Esophagus squamous epithelium (tissue), 5 donors: ENCODE measurements at regions not wholly inside any gene's neighbourhood (a gene's known extent, or its start where the extent isn't known, plus 50 kb on each side); places are given as distances from the start of the nearest gene placed in this dataset.

Experiments
- DNase-seq: peaks from one replicate; lab custom pipeline; 2025; lab: John Stamatoyannopoulos, UW
- H3K27ac ChIP-seq, 4 donors: fragments of 200-600 bp; sonication (generic); one replicate each; pipeline ENCODE4 v1.5.1; 2016 to 2019; ENCODE audit warnings: mild to moderate bottlenecking in 1 of 4
- H3K27me3 ChIP-seq, 4 donors: fragments of 200-600 bp; sonication (generic); 1 replicate in 3 of 4; 2 replicates in 1 of 4; pipeline versions ENCODE4 v1.5.1 to v1.6.0; 2017 to 2021; ENCODE audit warnings: antibody characterized with exemption in 1 of 4
- H3K36me3 ChIP-seq, 3 donors: fragments of 200-600 bp; sonication (generic); one replicate each; pipeline ENCODE4 v1.5.1; 2016 to 2019
- H3K4me1 ChIP-seq, 3 donors: fragments of 200-600 bp; sonication (generic); one replicate each; pipeline ENCODE4 v1.5.1; 2017 to 2019
- H3K4me3 ChIP-seq, 4 donors: fragments of 200-600 bp; sonication (generic); 1 replicate in 3 of 4; 2 replicates in 1 of 4; pipeline ENCODE4 v1.5.1; 2016 to 2019; ENCODE audit warnings: mild to moderate bottlenecking in 2 of 4, moderate library complexity in 1 of 4
- H3K9me3 ChIP-seq, 3 donors: fragments of 200-600 bp; sonication (generic); one replicate each; pipeline ENCODE4 v1.5.1; 2016 to 2019
- POLR2A ChIP-seq, 4 donors: fragments of 450-650 bp; IDR thresholded peaks; one replicate each; pipeline ENCODE4 v1.6.1; 2017; ENCODE audit warnings: antibody characterized with exemption in 4 of 4, mild to moderate bottlenecking in 4 of 4, moderate library complexity in 3 of 4
- WGBS, 2 donors: methylation state at CpG; one replicate each; pipeline ENCODE4 v1.1.5; 2018; 5-methylcytosine and 5-hydroxymethylcytosine counted together
- intact Hi-C: fragments of 100-400 bp; cut with DNase I; formaldehyde crosslinking; loops from one replicate; pipeline ENCODE4 v1.15.0; 2022
- TF ChIP-seq, protein P1 (sequence below), 6 experiments: fragments of 450-650 bp in 4 of 6; fragments of 200-600 bp in 2 of 6; sonication (generic) in 2 of 6; IDR thresholded peaks; one replicate each; pipeline ENCODE4 v1.5.1; 2016 to 2019; ENCODE audit warnings: antibody characterized with exemption in 6 of 6, mild to moderate bottlenecking in 4 of 6, moderate library complexity in 4 of 6
- donor health status: DM: yes; HTN: yes; CAD: no.

DNA sequence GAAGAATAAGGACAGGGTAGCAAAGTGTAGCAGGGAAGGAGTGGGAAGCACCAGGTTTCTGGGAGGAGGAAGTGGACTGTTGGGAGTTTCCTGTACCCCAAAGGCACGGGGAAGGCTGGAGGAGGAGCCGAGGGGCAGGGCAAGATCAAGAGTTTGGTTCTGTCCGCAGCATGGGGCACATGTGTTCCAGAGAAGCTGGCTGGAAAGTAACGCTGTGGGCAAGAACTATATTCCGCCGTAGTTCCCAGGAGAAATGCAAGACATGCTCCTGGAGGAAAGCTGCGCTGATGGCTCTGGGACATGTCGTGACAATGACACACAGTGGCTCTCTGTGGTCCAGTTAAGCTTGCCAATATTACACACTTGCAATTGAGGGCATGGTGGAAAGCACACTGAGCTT, 51.7 kb upstream of the KPNA3 start:
- intact Hi-C loops, result loop anchor here (10.0 kb wide), 1 partner anchor 189 kb away; no protein-coding TSS in a partner anchor
- peaks cover 0 to 9% (median 0%) of the 10 kb centered on the region in 3 donors for H3K4me1 ChIP-seq
- no peak for DNase-seq

More for the DNA sequence above, 51.7 kb upstream of the KPNA3 start:
- 67 to 74% methylated on average over 8 of the region's 8 CpGs for WGBS, 2 donors
- no peak overlapping the region for H3K27ac ChIP-seq
- H3K27me3 ChIP-seq, result no peaks in the 10 kb centered on the region
- H3K9me3 ChIP-seq, result no peaks in the 10 kb centered on the region
- TF ChIP-seq, protein P1, sequence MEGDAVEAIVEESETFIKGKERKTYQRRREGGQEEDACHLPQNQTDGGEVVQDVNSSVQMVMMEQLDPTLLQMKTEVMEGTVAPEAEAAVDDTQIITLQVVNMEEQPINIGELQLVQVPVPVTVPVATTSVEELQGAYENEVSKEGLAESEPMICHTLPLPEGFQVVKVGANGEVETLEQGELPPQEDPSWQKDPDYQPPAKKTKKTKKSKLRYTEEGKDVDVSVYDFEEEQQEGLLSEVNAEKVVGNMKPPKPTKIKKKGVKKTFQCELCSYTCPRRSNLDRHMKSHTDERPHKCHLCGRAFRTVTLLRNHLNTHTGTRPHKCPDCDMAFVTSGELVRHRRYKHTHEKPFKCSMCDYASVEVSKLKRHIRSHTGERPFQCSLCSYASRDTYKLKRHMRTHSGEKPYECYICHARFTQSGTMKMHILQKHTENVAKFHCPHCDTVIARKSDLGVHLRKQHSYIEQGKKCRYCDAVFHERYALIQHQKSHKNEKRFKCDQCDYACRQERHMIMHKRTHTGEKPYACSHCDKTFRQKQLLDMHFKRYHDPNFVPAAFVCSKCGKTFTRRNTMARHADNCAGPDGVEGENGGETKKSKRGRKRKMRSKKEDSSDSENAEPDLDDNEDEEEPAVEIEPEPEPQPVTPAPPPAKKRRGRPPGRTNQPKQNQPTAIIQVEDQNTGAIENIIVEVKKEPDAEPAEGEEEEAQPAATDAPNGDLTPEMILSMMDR (IDR thresholded peaks at IDR 0.05), result no peak
- TF ChIP-seq POLR2A (IDR thresholded peaks at IDR 0.05), result no peak
- no peak overlapping the region for H3K4me3 ChIP-seq
- H3K36me3 ChIP-seq, result no peaks in the 10 kb centered on the region
